BE2C (cell line): ENCODE measurements at regions not wholly inside any gene's neighbourhood (a gene's known extent, or its start where the extent isn't known, plus 50 kb on each side); places are given as distances from the start of the nearest gene placed in this dataset.
"Not testable (repeated sequence)": the region's sequence is repeated elsewhere in the genome, so short reads cannot be mapped to it uniquely, and the experiment has no call there.

ENCODE experiments used
- DNase-seq: peaks from one replicate; pipeline ENCODE4 v3.0.0-alpha.2; 2020
- H3K27me3 ChIP-seq: fragments of 250-450 bp; sonication (Bioruptor Pico); 2 replicates; pipeline ENCODE4 v1.5.1; 2020; ENCODE audit warnings: mild to moderate bottlenecking
- H3K36me3 ChIP-seq: fragments of 250-450 bp; sonication (Bioruptor Pico); 2 replicates; pipeline ENCODE4 v1.5.1; 2020; ENCODE audit warnings: mild to moderate bottlenecking
- H3K4me1 ChIP-seq: fragments of 250-450 bp; sonication (Bioruptor Pico); 2 replicates; pipeline ENCODE4 v1.5.1; 2020
- H3K4me3 ChIP-seq: 2 replicates; pipeline ENCODE4 v1.5.1; 2011; ENCODE audit warnings: low read depth, low read length
- H3K9me3 ChIP-seq: fragments of 250-450 bp; sonication (Bioruptor Pico); 2 replicates; pipeline ENCODE4 v1.5.1; 2020

DNA sequence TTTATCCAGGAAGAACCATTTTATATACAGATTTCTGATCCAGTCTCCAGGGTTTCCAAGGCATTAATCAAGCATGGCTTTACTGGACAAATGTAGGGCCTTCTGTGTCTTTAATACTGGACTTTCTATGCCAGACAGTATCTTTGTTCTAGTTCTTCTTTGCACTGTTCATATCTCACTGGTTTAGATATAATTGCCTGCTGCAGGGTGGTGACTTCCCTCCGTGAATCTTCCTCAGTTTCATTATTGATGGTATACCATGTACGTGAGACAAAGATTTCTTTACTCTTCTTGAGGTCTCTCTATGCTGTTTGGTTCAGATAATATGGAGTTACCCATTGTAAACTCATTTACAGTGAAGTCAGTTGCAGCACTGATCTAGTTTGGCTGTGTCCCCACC, 146.5 kb upstream of the NIPA1 start:
- DNase-seq, H3K4me1 ChIP-seq: not testable (repeated sequence)

DNA sequence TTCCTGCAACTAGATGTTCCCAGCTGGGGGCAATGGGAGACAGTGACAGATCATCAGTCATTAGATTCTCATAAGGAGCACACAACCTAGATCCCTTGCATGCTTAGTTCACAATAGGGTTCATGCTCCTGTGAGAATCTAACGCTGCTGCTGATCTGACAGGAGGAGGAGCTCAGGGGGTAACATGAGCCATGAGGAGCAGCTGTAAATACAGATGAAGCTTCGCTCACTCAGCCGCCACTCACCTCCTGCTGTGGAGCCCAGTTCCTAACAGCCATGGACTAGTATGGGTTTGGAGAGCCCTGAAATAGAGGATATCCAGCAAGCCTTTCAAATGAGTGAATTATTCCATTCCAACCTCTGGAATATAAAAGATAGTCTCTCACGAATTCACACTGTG, 137.0 kb upstream of the NIPA1 start:
- H3K4me3 ChIP-seq, H3K27me3 ChIP-seq, H3K4me1 ChIP-seq, H3K36me3 ChIP-seq, DNase-seq, H3K9me3 ChIP-seq: not testable (repeated sequence)

More for the DNA sequence above, 146.5 kb upstream of the NIPA1 start:
- not testable (repeated sequence) for H3K9me3 ChIP-seq, H3K36me3 ChIP-seq, H3K4me3 ChIP-seq, H3K27me3 ChIP-seq

DNA sequence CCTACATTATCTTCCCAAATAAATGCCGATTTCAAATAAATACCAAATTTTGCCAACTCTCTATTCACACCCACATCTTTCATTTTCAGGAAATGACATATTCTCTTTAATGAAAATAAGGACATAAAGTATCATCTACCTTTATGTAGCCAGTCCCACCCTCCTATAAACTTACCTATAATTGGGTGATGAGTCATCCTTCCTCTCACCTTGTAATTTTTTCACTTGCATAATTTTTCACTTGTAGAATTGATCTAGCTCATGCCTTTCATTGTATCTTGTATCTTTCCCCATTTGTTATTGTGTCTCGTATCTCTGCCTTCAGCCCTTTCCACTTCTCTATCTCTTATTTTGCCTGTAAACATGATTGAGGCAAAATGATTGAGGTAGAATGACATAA, 135.3 kb upstream of the NIPA1 start:
- H3K4me3 ChIP-seq, H3K4me1 ChIP-seq, H3K36me3 ChIP-seq, H3K27me3 ChIP-seq, H3K9me3 ChIP-seq, DNase-seq: not testable (repeated sequence)

DNA sequence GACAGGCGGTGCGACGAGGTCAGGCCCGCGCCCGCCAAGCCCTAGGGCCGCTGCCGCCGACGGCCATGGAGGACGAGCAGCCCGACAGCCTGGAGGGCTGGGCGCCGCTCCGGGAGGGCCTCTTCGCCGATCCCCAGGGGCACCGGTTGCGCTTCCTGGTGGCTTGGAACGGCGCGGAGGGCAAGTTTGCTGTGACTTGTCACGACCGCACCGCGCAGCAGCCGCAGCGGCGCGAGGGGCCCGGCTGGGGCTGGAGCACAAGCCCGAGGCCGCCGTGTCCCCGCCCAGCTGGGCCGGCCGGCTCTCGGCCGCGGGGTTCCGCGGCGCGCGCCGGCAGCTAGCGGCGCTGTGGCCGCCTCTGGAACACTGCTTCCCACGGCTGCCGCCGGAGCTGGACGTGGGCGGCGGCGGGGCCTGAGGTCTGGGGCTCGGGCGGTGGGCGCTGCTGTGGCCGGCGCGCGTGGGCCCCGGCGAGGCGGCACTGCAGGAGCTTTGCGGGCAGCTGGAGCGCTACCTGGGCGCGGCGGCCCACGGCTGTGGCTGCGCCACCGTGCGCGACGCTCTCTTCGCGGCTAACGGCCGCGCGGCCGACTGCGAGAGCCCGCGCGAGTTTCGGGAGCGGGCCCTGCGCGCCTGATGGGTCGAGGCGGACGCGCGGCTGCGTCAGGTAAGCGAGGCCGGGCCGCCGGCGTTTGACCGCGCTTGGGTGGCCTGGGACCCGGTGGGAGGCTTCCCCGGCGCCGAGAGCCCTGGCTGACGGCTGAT, 122.0 kb upstream of the NIPA1 start:
- DNase-seq: peak; percentile 65
- H3K27me3 ChIP-seq, H3K9me3 ChIP-seq, H3K4me1 ChIP-seq, H3K36me3 ChIP-seq: not testable (repeated sequence)
- H3K4me3 ChIP-seq: peak overlapping the region; percentile 56

DNA sequence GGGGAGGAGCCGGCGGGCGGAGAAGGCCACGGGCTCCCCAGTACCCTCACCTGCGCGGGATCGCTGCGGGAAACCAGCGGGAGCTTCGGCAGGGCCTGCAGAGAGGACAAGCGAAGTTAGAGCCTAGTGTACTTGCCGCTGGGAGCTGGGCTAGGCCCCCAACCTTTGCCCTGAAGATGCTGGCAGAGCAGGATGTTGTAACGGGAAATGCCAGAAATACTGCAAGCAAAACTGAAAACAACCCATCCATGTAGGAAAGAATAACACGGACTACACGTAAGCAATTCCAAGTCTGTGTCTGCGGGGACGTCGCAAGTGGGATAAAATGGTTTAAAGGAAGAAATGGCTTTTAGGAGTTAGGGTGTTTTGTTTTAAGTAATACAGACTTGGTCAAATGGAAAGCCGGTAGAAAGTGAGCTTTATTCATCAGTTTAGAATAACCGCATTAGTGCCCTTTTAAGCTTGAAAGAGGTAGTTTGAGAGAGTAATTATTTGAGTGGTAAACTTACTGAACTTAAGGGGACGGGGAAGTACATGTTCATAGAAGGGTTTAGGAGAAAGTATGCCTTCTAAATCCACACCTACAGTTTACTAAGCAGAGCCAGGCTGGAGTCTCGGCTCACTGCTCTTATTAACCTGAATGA, 121.3 kb upstream of the NIPA1 start:
- not testable (repeated sequence) for H3K4me1 ChIP-seq, H3K9me3 ChIP-seq, DNase-seq, H3K36me3 ChIP-seq, H3K27me3 ChIP-seq
- peak overlapping the region; percentile 56 for H3K4me3 ChIP-seq

DNA sequence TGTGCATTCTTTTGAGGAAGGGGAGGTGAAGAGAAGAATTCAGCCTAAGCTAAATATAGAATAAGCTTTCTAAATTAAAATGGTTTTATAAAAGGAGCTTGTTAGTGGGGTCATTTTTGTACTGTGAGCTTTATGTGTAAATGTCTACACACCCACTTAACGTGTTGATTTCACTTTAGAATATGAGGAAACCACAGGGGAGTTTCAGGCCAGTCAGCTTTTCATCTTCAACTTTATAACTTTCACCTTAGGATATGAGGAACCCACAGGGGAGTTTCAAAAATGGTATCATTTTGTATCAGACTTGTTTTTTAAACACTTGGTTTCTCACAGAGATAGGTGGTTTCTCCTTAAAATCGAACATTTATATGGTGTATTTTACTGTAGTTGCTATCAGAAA, 120.7 kb upstream of the NIPA1 start:
- not testable (repeated sequence) for H3K9me3 ChIP-seq, H3K36me3 ChIP-seq, H3K27me3 ChIP-seq, DNase-seq, H3K4me1 ChIP-seq
- peak overlapping the region; percentile 56 for H3K4me3 ChIP-seq

DNA sequence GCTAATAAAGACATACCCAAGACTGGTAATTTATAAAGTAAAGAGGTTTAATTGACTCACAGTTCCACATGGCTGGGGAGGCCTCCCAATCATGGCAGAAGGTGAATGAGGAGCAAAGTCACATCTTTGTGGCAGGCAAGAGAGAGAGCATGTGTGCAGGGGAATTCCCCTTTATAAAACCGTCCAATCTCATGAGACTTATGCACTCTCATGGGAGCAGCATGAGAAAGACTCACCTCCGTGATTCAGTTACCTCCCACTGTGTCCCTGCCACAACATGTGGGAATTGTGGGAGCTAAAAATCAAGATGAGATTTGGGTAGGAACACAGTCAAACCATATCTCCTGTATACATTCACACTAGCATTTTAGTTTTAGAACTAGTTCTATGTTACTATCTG, 101.7 kb upstream of the NIPA1 start:
- not testable (repeated sequence) for DNase-seq, H3K4me3 ChIP-seq, H3K9me3 ChIP-seq, H3K27me3 ChIP-seq, H3K36me3 ChIP-seq, H3K4me1 ChIP-seq

DNA sequence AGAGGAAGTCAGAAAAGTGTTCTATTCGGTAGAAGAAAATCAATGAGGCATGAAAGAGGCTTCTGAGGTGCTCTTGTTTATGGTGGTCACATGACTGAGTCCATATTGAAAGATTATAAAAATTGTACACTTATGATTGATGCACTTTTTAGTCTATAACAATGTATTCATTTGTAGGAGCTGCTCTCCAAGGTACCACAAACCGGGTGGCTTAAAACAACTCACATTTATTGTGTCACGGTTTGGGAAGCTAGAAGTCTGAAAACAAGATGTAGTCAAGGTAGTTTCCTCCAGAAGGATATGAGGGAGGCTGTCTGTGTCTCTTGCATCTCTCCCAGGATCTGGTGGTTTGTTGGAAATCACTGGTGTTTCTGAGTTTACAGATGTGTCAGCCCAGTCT, 86.6 kb upstream of the NIPA1 start:
- not testable (repeated sequence) for DNase-seq, H3K4me3 ChIP-seq, H3K9me3 ChIP-seq, H3K36me3 ChIP-seq, H3K27me3 ChIP-seq, H3K4me1 ChIP-seq

DNA sequence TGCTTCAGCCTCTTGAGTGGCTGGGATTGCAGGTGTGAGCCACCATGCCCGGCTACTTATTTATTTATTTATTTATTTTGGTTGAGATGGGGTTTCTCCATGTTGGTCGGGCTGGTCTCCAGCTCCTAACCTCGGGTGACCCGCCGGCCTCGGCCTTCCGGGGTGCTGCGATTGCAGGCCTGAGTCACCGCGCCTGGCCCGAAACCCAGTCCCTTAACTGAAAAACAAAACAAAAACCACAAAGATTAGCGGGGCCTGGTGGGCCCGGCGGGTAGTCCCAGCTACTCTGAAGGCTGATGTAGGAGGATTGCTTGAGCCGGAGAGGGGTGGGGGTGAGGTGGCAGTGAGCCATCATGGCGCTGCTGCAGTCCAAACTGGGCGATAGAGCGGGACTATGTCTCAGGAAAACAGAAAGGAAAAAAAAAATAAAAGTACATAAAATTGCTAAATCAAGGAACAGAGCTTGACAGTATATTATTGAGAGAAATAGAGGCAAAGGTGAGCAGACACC, 75.6 kb upstream of the NIPA1 start:
- H3K27me3 ChIP-seq, H3K4me1 ChIP-seq, H3K36me3 ChIP-seq, H3K4me3 ChIP-seq, H3K9me3 ChIP-seq, DNase-seq: not testable (repeated sequence)

DNA sequence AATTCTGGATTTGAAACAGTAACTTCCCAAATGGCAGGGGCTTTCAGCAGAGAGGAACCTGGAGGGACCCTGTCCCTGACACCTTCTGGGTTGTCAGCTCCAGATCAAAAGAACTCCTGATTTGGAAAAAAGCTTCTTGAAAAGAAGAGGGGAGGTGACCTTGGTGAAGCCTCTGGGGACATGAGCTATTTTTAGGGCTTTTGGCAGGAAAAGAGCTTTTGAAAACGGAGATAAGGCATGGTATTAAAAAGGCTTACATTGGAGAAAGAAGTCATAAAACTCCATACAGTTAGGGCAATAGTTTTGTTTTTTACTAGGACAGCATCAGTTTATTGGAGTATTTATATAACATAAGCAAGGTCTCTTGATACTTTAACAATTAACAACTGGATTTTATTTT, 72.5 kb upstream of the NIPA1 start:
- not testable (repeated sequence) for H3K4me1 ChIP-seq, H3K36me3 ChIP-seq, DNase-seq, H3K9me3 ChIP-seq, H3K27me3 ChIP-seq
- peak overlapping the region; percentile 34; the same call in 1 of the 2 replicates for H3K4me3 ChIP-seq

DNA sequence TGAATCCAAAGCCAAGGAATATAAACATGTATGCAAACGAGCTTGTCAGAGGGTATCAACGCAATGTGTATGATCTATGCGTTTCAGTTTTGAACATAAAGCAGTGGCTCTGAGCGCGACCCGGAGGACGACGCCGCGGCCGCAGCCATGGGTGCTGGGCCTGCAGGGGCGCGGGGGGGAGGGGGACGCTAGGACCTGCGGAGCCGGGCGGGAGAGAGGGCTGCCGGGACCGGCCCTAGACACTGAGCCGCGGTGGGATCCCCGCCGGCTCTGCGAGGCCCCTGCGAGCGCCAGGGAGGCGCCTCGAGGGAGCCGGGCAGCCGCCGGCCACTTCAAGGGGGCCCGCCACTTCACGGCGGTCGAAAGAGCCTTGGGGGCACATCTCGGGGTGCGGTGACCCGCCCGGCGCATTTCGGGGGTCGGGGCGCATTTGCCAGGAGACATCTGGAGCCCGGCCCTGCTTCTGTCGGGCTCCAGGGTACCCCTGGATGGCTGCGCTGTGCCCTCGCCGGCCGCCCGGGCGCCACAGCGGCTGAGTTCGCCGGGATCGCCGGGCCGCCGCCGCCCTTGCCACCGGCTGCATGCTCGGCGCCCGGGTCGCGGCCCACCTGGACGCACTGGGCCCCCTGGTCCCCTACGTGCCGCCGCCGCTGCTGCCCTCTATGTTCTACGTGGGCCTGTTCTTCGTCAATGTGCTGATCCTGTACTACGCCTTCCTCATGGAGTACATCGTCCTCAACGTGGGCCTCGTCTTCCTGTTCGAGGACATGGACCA, 71.9 kb upstream of the NIPA1 start:
- H3K4me3 ChIP-seq: peak overlapping the region; percentile 34; the same call in 1 of the 2 replicates
- peak; percentile 45 for DNase-seq
- H3K9me3 ChIP-seq, H3K4me1 ChIP-seq, H3K27me3 ChIP-seq, H3K36me3 ChIP-seq: not testable (repeated sequence)

DNA sequence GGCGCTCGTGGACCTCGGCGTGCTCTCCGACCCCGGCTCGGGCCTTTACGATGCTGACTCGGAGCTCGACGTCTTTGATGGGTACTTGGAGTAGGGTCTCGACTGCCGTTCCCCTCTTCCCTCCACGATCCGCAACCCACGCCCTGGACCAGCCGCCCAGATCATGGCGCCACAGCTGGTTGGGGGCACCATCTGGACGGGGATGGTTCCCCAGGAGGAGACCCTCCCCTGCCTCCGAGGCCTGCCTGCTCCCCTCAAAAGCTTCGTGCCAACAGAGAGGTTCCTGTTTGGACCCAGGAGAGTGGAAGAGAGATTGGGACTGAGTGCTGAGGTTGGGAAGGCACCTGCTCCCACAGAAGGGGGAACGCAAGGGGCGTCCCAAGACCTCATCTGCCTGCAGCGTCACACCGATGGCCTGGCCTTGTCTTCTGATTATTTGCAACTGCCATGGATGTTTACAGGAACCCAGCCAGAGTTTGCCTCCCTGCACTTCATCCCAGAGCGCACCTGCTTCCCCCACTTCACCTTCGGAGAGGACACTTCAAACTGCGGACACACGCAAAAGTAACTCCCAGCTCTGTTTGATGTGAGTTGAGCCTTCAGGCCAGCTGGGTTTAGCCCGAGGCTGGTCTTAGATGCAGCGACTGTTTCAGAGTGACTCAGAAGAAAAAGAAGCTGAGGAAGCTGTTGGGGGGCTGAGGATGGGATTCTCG, 71.2 kb upstream of the NIPA1 start:
- not testable (repeated sequence) for H3K9me3 ChIP-seq, H3K36me3 ChIP-seq, H3K27me3 ChIP-seq, H3K4me1 ChIP-seq
- DNase-seq: peak; percentile 12
- H3K4me3 ChIP-seq: peak overlapping the region; percentile 57
